Activated CD4-positive, alpha-beta T cell treated with anti-CD3 and anti-CD28 coated beads, Interleukin-2, amount 50 U/mL, for 16 hours (primary cell): ENCODE measurements at regions not wholly inside any gene's neighbourhood (a gene's known extent, or its start where the extent isn't known, plus 50 kb on each side); places are given as distances from the start of the nearest gene placed in this dataset.
"Not testable (repeated sequence)": the region's sequence is repeated elsewhere in the genome, so short reads cannot be mapped to it uniquely, and the experiment has no call there.

Experiments used
- DNase-seq: peaks from one replicate; pipeline ENCODE4 v3.0.0-alpha.2; 2020

DNA sequence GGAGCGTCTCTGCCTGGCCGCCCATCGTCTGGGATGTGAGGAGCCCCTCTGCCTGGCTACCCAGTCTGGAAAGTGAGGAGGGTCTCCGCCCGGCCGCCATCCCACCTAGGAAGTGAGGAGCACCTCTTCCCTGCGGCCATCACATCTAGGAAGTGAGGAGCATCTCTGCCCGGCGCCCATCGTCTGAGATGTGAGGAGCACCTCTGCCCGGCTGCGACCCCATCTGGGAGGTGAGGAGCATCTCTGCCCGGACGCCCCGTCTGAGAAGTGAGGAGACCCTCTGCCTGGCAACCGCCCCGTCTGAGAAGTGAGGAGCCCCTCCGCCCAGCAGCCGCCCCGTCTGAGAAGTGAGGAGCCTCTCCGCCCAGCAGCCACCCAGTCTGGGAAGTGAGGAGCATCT, 84.5 kb downstream of the IDS start:
- not testable (repeated sequence) for DNase-seq

DNA sequence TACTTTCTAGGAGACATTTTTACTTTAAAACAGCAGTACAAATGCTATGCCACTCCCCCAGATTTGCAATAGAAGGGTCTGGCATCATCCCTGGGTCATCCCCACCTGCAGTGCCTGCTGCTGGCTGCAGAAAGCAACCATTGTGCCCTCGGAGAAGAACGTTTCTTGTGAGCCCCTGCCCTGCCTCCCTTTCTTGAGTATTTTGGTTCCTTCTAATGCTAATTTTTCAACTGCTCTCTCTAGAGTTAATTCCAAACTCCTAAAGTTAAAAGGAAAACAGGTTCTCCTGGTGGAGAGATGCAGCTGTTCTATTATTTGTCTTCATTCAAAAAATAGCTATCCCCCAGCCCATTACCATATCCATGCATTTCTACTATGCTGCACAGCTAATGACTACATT, 107.1 kb downstream of the IDS start:
- DNase-seq = no peak

DNA sequence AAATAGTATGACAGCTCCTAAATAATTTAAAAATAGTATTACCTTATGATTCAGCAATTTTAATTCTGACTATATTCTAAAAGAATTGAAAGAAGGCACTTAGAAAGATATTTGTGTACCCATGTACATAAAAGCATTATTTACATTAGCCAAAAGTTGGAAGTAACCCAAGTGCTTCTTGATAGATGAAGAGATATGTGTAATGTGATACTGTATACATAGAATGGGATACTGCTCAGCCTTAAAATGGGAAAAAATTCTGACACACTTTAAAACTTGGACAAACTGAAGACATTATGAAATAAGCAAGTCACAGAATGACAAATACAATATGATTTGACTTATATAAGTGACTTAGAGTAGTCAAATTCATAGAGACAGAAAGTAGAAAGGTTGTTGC, 112.2 kb downstream of the IDS start:
- DNase-seq = no peak

DNA sequence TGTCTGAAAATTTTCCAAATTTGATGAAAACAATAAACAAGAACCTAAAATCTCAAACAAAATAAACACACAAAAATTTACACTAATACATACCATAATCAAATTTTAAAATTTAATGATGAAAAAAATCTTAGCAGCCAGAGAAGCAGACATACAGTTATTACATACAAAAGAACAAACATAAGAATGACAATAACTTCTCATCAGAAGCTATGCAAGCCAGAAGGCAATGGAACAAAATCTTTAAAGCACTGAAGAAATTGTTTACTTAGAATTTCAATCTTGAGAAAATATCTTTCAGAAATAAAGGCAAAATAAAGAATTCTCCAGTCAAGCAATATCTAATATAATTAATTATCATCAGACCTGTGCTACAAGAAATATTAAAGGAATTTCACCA, 121.3 kb downstream of the IDS start:
- no peak for DNase-seq

DNA sequence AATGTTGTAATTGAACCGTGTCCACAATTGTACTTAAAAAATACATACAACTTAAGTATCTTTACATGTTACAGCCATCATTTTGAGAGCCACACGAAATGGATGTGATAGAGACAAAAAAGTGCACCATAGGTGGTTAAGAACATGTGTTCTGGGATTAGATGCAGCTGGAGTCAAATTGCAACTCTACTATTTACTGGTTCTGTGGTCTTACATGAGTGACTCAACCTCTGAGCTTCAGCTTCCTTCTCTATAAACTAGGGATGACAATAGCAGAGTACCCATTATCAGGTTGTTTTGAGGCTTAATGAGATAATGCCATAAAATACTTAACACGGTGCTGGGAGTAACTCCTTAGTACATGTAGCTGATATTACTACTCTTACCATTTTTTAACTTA, 130.4 kb downstream of the IDS start:
- peak; percentile 41 for DNase-seq

DNA sequence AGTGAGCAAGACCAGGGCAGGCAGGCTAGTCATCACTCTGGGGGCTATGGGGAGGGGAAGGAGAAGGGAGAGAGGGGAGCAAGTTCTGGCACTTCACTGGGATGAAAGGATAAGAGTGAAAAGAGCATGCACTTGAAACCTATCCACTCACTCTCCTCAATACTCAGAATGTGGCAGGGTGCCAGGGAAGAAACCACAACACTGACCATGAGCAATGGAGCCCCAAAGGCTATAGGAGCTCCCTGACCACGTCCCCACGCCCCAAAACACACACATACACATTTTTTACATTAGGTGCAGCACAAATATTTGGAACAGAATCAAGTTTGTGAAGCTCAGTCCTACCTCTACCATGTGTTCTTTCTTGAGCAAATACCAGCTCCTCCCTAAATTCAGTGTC, 132.2 kb downstream of the IDS start:
- DNase-seq = no peak

DNA sequence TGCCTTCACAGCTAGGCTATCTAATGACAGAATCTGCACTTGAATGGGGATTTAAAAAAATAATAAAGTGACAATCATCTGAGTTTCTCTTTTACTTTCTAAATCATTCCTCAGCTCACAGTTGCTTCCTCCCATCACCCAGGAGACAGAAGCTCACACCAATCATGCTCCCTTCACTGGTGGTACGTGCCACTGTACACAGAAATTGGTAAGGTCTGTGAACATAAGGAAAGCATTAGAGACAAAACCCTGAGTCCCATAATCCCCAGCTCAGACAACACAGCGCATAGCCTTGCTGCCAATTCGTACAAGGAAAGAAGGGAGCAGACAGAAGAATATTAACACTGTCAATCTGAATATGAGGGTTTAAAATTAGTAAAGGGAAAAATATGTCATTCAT, 133.1 kb downstream of the IDS start:
- no peak for DNase-seq

DNA sequence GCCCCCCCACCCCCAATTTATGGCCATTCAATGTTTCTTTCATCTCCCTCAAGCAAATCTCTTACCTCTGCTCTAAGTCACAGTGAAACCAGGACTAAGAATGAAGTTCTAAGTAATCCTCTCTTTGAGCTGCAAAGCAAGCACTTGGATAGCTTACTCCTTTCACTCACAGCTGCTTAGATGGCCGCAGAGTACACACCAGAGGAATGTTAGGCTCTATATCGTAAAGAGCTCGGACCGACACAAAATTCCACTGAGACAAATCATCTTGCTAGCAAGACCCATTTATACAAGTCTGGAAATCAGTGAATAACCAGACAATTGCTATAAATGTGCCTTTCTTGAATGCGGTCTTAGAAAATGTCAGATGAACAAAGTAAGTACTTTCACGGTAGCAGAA, 135.0 kb downstream of the IDS start:
- DNase-seq = no peak

DNA sequence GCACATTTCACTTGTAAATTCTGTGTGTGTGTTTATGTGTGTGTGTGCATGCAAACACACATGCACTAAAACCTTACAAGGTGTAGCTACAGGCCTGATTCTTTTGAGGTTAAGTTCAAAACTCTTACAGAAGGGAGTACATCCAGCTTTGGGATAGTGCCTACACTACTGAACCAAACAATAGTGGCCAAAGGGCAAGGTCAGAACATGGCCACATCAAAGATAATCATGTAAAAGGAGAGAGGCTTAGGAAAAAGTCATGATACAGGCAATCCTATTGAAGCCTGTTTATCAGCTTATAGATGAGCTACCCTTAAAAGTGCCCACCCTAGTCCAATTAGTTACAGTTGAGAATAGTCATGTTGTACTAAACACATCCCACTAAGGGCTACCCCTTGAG, 139.6 kb downstream of the IDS start:
- no peak for DNase-seq

DNA sequence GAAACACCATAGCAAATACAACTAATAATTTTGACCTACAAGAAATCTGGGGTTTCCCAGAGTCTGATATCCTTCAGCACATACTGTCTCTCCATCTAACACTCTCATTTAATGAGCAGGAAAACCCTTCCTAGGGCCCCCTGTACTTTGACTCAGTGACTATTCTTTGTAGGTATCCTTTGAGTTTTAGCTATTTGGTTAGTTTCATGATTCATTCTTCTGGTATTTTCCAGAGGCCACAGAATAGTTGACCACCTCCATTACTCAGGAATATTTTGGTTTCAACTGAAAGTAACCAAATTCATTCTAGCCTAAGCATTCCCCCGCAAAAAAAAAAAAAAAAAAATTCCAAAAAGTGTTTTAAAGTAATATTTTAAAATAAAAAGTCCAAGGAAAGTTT, 140.0 kb downstream of the IDS start:
- DNase-seq = no peak

DNA sequence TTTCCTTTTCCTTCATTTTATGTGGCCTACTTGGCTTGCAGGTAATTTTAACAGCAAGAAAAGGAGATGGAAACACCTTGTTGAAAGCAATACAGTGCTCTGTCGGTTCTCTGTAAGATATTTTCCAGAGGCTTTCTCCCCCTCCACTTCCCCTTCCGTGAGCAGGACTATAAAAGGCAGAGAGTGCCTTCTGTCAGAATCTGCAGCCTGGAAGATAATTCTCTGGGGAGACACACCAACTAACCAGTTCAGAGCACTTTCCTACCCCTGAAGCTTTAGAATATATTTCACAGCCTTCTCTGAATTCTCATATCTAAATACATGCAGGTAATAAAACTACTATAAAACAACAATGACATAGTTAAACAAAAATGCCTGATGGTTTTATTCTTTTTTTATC, 141.1 kb downstream of the IDS start:
- no peak for DNase-seq

DNA sequence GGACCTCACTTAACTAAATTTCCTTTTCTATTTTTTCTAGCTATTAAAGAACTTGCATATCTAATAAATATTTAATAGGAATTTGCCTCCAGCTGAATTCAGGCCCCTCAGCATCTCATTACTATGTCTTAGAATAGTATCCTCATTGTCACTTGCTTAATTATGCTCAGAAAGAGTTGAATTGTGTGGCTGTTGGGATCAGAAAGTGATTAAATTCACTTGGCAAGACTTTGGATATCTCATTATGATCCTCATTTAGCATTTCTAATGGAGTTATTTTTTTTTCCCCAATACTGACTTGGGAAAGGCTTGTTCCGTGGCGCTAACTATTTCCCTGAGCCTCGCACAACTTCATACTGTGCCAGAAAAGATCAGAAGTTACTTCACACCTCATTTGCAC, 158.8 kb downstream of the IDS start:
- no peak for DNase-seq

DNA sequence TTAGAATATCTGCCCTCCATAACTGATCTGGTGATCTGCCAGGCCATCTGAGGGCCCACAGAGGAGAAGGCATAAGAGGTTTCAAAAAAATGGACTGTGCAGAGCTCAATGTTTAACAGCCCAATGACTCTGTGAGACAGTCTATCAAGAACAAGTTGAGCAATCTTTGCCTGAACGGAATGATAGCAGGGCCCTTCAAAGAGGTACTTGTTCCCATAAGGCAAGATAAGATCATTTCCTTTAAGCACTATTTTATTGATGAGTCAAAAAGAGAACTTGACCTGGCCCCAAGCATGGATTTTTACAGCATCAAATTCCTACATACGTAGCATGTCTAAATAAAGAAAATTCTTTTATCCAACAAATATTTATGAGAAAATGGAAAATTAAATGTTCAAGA, 182.8 kb downstream of the IDS start:
- DNase-seq = no peak

DNA sequence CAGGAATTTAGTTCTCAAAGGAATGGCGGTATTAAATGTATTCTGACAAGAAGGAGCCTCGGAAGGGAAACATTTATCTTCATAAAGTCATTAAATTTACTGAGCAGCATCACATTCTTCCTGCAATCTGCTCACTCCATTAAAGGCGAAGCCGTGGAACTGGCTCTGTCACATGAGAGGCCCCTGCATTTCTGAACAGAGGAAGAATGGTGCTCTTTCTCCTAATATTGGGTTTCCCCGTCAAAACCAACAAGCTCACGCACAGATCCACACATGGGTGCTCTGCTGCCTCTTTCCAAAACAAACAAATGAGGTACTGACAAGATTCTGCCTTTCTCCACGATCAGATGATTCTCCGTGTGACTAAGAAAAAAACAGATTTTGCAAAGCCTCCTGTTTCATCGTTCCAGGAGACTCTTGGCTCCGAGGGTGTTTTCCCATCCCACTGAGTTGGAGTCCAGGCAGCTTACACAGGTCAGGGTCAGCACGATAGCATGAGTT, 191.2 kb downstream of the IDS start:
- DNase-seq = no peak

DNA sequence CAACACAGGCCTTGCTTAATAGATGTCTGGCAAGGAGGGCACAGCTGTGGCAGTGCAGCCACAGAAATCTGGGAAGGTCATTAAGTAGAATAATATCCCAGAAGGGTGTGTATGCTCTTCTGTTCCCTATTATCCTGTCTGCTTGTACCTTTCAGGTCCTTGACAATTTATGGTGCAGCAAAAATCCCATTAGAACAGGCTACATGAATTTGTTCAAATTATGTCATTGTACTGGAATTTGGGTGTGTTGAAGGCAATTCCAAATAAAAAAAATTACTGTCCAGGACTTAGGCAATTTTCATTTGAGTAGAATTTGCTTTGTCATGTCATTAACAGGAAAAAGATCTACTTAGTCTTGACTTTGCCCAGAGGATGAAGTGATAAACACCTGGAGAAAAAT, 192.1 kb downstream of the IDS start:
- no peak for DNase-seq

DNA sequence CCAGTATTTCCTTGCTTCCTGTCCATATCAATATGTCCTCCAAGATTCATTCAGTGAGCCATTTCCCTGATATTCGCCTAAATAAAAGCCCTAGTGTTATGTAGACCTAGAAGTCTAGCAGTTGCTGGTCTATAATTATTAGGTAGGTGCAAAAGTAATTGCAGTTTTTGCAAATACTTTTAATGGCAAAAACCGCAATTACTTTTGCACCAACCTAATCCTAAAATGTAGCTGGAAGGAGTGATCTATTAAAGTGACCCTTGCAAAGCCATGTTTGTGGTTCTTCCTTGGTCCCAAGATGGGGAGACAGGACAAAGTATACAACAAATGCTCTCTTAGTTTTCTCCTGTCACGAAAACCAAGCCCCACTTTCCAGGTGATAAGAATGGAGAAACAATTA, 193.0 kb downstream of the IDS start:
- DNase-seq = no peak

DNA sequence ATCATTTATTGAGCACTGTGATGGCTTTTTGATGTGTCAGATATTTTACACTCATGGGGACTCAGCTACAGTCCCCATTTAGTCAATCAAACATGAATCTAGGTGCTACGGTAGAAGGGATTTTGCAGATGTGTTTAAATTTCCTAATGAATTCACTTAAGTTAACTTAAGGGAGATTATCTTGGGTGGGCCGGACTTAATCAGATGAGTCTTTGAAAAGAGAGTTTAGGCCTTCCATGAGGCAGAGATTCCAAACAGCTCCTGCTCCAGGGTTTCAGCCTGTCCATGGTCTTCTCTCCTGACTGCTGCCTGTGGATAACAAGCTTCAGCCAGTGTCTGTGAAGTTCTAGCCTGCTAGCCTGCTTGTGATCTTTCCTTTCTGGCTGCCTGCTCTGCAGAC, 202.4 kb downstream of the IDS start:
- DNase-seq = no peak

DNA sequence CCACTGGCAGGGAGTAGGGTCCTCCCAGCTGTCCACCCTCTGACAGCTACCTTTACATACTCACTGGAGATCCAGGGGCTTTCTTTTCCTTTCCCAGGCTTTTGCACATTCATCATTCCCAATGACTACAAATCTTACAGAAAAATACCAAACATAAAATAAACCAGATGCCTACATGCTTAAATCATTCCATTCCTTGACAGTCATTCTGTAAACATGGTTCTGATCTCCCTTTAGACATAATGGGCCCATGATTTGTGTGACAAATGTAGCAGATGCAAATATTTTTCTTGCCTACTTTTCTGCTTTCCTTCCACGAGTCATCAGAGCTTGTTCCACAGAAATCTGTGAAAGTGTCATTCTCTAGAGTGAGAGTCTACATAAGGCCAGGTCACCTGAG, 207.0 kb downstream of the IDS start:
- DNase-seq = no peak

DNA sequence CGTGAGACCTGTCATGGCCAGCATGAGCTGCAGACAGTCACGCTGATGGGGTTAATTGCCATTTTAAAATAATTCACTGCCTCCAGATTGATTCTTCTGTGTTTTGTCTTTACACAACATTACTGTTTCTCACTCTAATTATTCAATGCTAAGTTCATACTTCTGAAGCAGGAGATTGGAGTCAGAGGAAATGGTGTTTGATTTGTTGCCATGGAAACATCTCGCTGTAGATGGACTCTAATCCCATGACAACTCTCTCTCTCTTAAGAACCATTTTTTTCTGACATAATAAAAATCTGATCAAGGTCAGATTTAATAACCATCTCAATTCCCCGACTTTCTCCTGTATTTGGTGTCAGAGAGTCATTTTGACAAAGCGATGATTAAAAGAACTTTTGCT, 209.0 kb downstream of the IDS start:
- no peak for DNase-seq

DNA sequence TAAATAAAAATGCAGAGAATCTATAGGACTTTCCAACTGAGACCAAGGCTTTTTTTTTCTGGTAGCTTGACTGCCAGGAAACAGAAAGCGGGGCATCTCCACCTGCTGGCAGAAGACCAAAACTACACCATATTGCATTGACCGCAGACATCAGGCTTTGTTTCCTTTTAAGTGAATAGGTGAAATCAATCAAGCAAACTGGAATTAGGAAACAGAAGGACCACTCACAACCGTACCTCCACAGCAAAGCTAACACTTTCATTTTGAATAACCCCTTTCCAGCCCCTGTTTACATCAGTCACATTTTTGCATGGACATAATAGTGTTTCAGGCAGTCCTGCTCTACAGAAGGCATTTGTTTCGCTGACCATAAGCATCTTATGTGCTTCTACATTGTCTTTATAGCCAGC, 218.2 kb downstream of the IDS start:
- peak; percentile 59 for DNase-seq

DNA sequence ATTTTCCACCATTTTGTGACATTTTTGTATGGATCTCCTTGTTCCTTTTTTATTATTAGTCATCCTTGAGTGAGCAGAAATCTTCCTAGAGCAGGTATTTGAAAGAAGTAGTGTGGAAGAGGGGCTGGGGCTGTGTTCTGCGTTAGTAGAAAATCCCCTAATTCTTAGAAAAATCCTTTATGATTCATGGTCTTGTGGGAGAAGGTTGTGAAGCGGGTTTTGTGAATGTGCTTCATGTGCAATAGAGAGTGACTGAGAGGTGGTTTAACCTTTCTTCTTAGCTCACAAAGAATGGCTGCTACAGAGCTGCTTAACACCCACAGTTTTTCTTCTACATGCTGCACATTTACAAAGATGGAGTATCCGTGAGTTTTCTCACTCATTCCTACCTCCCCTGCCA, 220.5 kb downstream of the IDS start:
- DNase-seq = peak; percentile 16

DNA sequence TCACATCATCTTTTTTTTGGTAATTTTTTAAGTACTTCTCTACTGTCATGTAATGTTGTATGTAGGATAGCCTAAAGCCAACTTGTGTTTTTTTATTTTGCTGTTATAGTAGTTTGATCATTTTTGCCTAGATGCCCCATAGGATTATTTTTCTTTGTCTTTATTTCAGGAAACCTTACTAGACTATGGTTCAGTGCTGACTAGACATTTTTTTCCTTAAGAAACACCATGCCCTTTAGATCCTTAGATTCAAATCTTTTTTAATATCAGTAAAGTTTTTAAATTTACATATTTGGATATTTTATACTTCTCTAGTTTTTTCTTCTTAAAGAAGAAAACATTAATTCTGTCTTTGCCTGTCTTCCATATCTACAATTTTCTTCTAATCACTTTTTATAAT, 221.3 kb downstream of the IDS start:
- DNase-seq = no peak

DNA sequence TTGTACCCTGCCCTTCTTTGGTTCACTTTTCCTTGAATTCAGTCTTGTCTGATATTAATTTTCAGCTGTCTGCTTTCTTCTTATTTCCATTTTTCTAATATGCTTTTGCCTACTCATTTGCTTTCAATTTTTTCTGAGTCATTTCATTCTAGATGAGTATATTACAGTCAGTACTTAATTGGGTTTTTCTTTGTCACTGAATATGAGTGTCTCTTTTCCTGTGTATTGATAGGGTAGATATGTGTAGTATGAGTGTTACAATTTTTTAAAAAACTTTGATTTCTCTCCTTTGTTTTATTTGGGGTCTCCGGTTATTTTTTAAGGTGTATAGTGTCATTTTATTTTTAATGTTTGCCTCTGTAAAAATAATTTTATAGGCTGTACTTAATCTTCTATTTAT, 222.2 kb downstream of the IDS start:
- DNase-seq = no peak

DNA sequence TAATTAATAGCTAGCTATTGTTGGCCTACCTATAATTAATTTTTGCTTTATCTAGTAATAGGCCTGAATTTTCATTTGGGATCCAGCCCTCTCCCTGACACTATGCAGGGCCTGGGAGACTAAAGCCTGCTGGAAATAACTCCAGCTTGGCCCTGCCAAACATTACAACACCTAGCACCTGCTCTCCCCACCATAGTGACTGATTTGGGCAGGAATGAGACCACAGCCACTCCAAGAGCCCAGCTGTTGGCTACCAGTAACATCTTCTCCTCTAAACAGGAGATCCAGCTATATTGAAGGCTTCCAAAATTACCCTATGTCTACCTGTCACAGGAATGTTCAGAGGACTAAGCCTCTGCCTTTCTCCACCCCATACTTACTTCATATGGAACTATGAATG, 225.1 kb downstream of the IDS start:
- DNase-seq = no peak

DNA sequence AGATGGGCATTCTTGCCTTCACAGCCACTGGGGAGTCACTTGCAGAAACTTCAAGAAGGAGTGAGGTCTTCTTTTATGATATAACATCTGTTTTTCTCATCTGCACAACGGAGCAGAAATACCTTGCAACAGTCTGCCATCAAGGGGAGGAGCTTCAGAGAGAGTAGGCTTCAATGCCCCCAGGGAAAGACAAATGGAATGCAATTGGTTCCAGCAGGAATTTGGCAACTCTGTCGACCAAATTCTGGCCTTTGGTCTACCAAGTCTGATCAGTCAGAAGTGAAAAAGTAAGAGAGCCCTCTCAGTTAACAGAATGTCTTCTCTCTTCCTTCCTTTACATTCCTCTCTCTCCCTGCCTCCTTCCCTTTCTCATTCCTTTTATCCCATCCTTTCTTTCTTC, 229.3 kb downstream of the IDS start:
- no peak for DNase-seq

DNA sequence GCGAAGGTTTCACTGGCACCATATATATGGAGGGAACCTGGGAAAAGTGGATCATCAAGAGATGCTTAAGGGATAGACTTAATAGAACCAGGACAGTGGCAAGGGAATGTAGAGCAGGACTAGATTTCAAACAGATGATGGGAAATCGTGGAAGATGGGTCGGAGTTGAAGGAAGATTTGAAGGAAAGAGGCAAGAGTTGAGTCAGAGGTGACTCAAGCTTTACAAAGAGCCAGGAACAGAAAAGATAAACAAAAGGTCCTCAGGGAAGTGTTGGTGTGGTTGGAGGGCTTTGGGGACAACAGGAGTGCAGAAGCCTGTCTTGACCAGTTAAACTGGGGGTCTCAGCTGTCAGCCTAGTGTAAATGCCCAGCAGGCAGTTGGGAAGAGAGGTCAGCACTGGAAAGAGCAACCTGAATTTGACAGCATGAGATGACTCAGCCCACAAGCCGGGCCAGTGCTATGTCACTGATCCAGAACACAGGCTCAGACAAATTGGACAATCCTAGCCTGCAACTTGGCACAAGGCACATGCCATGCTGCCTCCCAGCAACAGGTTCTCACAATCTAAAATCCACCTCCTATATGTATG, 230.5 kb downstream of the IDS start:
- no peak for DNase-seq
